Panc1 (cell line): ENCODE measurements at regions not wholly inside any gene's neighbourhood (a gene's known extent, or its start where the extent isn't known, plus 50 kb on each side); places are given as distances from the start of the nearest gene placed in this dataset.

ENCODE experiments used
- ATAC-seq: fragments of 200-7000 bp; cut with Tn5 transposase; 2 replicates; pipeline ENCODE4 v1.9.1; 2020; ENCODE audit warnings: mild to moderate bottlenecking, moderate library complexity
- BruUV-seq: library from RNA; stranded (reverse); fragments of 400-500 nt; replicated peaks from 2 replicates; lab custom pipeline; 2021; lab: Mats Ljungman, UMichigan
- CTCF ChIA-PET: fragments of 300-600 bp; sonication (Branson Sonifier 250); formaldehyde crosslinking; loops from one replicate; lab custom pipeline; 2022; ENCODE audit warnings: antibody characterized with exemption; lab: Charles Lee
- POLR2A ChIA-PET: fragments of 300-600 bp; sonication (Branson Sonifier 250); formaldehyde crosslinking; loops from one replicate; lab custom pipeline; 2022; ENCODE audit warnings: antibody characterized with exemption; lab: Charles Lee
- DNase-seq: peaks from one replicate; pipeline ENCODE4 v3.0.0-alpha.2; 2010; ENCODE audit warnings: low read depth, low spot score
- H3K27ac ChIP-seq: 2 replicates; pipeline ENCODE4 v1.5.1; 2011; ENCODE audit warnings: mild to moderate bottlenecking, low read length, inconsistent platforms
- H3K27me3 ChIP-seq: fragments of 200-500 bp; sonication (Bioruptor generic); 2 replicates; pipeline ENCODE4 v1.6.0; 2014; ENCODE audit warnings: low read length, inconsistent platforms; ENCODE audit not compliant: control insufficient read depth, insufficient read depth
- H3K36me3 ChIP-seq: fragments of 200-500 bp; sonication (Bioruptor generic); 2 replicates; pipeline ENCODE4 v1.5.1; 2014; ENCODE audit warnings: inconsistent platforms, mild to moderate bottlenecking, low read length, moderate library complexity; ENCODE audit not compliant: control insufficient read depth, insufficient read depth
- H3K4me1 ChIP-seq: 2 replicates; pipeline ENCODE4 v1.5.1; 2011; ENCODE audit warnings: inconsistent platforms, mild to moderate bottlenecking, low read length, moderate library complexity; ENCODE audit not compliant: control insufficient read depth, insufficient read depth
- H3K4me3 ChIP-seq, 2 experiments: 2 replicates each; pipeline ENCODE4 v1.5.1; 2011 to 2012; ENCODE audit warnings: low read depth in 2 of 2, low read length in 2 of 2, mild to moderate bottlenecking in 2 of 2, inconsistent platforms in 1 of 2, moderate library complexity in 1 of 2
- H3K9me3 ChIP-seq: fragments of 200-500 bp; sonication (Bioruptor generic); 2 replicates; pipeline ENCODE4 v1.5.1; 2014; ENCODE audit warnings: low read depth, mild to moderate bottlenecking, inconsistent platforms, low read length, moderate library complexity; ENCODE audit not compliant: control insufficient read depth, insufficient read depth
- CTCF ChIP-seq: fragments of 450-650 bp; IDR thresholded peaks from 2 replicates; pipeline ENCODE4 v1.5.1; 2017; ENCODE audit warnings: mild to moderate bottlenecking
- POLR2AphosphoS5 ChIP-seq: IDR thresholded peaks from 2 replicates; pipeline ENCODE4 v1.6.1; 2012; ENCODE audit warnings: mild to moderate bottlenecking, low read depth, low read length, moderate library complexity
- SIN3A ChIP-seq: IDR thresholded peaks from 2 replicates; pipeline ENCODE4 v1.6.1; 2012; ENCODE audit warnings: low read depth, mild to moderate bottlenecking, low read length, moderate library complexity, borderline replicate concordance; ENCODE audit not compliant: insufficient read depth
- TCF7L2 ChIP-seq: IDR thresholded peaks from 2 replicates; pipeline ENCODE4 v1.6.1; 2011; ENCODE audit warnings: mild to moderate bottlenecking, low read depth, low read length, inconsistent platforms
- in situ Hi-C: cut with HindIII; loops from 2 replicates; pipeline ENCODE4 v1.10.0; 2016; ENCODE audit warnings: low sequenced_read_pairs, low pct_unique_long_range_greater_than_20kb
- intact Hi-C: fragments of 100-400 bp; cut with micrococcal nuclease; formaldehyde crosslinking; loops from one replicate; pipeline ENCODE4 v1.10.0; 2022; ENCODE audit not compliant: unreplicated experiment
- TF ChIP-seq, protein P1 (sequence below), 2 experiments: IDR thresholded peaks; 2 replicates each; pipeline ENCODE4 v1.6.1; 2011 to 2012; ENCODE audit warnings: low read depth in 2 of 2, control low read depth in 1 of 2, low read length in 1 of 2, mild to moderate bottlenecking in 1 of 2, moderate library complexity in 1 of 2; ENCODE audit not compliant: insufficient read depth in 1 of 2

GRCh38 chr16:26791169-26791568 is 275.6 kb upstream of the C16orf82 start:
- intact Hi-C loops, result no loop called here
- no peaks in the 10 kb centered on the region for H3K36me3 ChIP-seq
- in situ Hi-C loops, result no loop called here
- no peaks in the 10 kb centered on the region for H3K4me1 ChIP-seq
- H3K27me3 ChIP-seq, result no peaks in the 10 kb centered on the region; the same call in 1 of the 2 replicates
- no TSS peak for BruUV-seq
- TF ChIP-seq SIN3A, result no peak
- TF ChIP-seq CTCF, result no peak
- TF ChIP-seq TCF7L2, result no peak
- TF ChIP-seq, protein P1, sequence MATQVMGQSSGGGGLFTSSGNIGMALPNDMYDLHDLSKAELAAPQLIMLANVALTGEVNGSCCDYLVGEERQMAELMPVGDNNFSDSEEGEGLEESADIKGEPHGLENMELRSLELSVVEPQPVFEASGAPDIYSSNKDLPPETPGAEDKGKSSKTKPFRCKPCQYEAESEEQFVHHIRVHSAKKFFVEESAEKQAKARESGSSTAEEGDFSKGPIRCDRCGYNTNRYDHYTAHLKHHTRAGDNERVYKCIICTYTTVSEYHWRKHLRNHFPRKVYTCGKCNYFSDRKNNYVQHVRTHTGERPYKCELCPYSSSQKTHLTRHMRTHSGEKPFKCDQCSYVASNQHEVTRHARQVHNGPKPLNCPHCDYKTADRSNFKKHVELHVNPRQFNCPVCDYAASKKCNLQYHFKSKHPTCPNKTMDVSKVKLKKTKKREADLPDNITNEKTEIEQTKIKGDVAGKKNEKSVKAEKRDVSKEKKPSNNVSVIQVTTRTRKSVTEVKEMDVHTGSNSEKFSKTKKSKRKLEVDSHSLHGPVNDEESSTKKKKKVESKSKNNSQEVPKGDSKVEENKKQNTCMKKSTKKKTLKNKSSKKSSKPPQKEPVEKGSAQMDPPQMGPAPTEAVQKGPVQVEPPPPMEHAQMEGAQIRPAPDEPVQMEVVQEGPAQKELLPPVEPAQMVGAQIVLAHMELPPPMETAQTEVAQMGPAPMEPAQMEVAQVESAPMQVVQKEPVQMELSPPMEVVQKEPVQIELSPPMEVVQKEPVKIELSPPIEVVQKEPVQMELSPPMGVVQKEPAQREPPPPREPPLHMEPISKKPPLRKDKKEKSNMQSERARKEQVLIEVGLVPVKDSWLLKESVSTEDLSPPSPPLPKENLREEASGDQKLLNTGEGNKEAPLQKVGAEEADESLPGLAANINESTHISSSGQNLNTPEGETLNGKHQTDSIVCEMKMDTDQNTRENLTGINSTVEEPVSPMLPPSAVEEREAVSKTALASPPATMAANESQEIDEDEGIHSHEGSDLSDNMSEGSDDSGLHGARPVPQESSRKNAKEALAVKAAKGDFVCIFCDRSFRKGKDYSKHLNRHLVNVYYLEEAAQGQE (IDR thresholded peaks at IDR 0.05; ENCODE audit: insufficient read depth in 1 of 2, low read depth in 2 of 2, low read length in 1 of 2), result no peak
- no peak for TF ChIP-seq POLR2AphosphoS5
- POLR2A ChIA-PET, result no interaction called here
- H3K4me3 ChIP-seq, result no peak overlapping the region
- H3K9me3 ChIP-seq, result no peaks in the 10 kb centered on the region
- DNase-seq, result no peak
- no peak overlapping the region for H3K27ac ChIP-seq
- ATAC-seq, result no peak
- CTCF ChIA-PET, result no interaction called here

GRCh38 chr16:26795184-26795583 is 271.5 kb upstream of the C16orf82 start:
- Histone ChIP-seq H3K9me3 (no peaks in the 10 kb centered on the region), H3K27ac (no peak overlapping the region), H3K27me3 (no peaks in the 10 kb centered on the region), H3K4me1 (no peaks in the 10 kb centered on the region), H3K36me3 (no peaks in the 10 kb centered on the region), H3K4me3 (no peak overlapping the region)
- in situ Hi-C loops (no loop called here), intact Hi-C loops (no loop called here)
- CTCF ChIA-PET, result no interaction called here
- no peak for ATAC-seq
- no TSS peak for BruUV-seq
- TF ChIP-seq SIN3A (no peak), POLR2AphosphoS5 (no peak), CTCF (no peak), TCF7L2 (no peak)
- TF ChIP-seq, protein P1 (IDR thresholded peaks at IDR 0.05; ENCODE audit: insufficient read depth in 1 of 2, low read depth in 2 of 2, low read length in 1 of 2), result no peak
- DNase-seq, result no peak
- POLR2A ChIA-PET, result no interaction called here
